Mesenchymal stem cell (in vitro differentiated cells and primary cell): ENCODE measurements at regions not wholly inside any gene's neighbourhood (a gene's known extent, or its start where the extent isn't known, plus 50 kb on each side); places are given as distances from the start of the nearest gene placed in this dataset.

Source experiments
- DNase-seq: peaks from one replicate; pipeline ENCODE4 v3.0.0-alpha.2; 2013
- H2AFZ ChIP-seq: one replicate; pipeline ENCODE4 v1.6.1; 2013; ENCODE audit warnings: low read depth, mild to moderate bottlenecking, control low read depth, inconsistent platforms, low read length, moderate library complexity
- H2AK5ac ChIP-seq: 2 replicates; pipeline ENCODE4 v1.6.1; 2013; ENCODE audit warnings: low read length, moderate library complexity, mild to moderate bottlenecking, inconsistent platforms; ENCODE audit not compliant: severe bottlenecking
- H2BK120ac ChIP-seq: one replicate; pipeline ENCODE4 v1.6.1; 2013; ENCODE audit warnings: low read depth, mild to moderate bottlenecking, inconsistent platforms, low read length, moderate library complexity
- H2BK12ac ChIP-seq, 2 experiments: one replicate each; pipeline ENCODE4 v1.6.1; 2013; ENCODE audit warnings: inconsistent platforms in 2 of 2, low read length in 2 of 2, mild to moderate bottlenecking in 2 of 2, moderate library complexity in 2 of 2, control low read depth in 1 of 2
- H2BK15ac ChIP-seq: one replicate; pipeline ENCODE4 v1.6.1; 2013; ENCODE audit warnings: mild to moderate bottlenecking, low read depth, inconsistent platforms; ENCODE audit not compliant: poor library complexity, severe bottlenecking
- H2BK5ac ChIP-seq: 2 replicates; pipeline ENCODE4 v1.6.1; 2013; ENCODE audit warnings: low read depth, mild to moderate bottlenecking, low read length, control low read depth, inconsistent platforms; ENCODE audit not compliant: poor library complexity, severe bottlenecking
- H3K14ac ChIP-seq, 2 experiments: one replicate each; pipeline ENCODE4 v1.6.1; 2013; ENCODE audit warnings: inconsistent platforms in 2 of 2, low read length in 2 of 2, control low read depth in 1 of 2, mild to moderate bottlenecking in 1 of 2, moderate library complexity in 1 of 2
- H3K18ac ChIP-seq, 2 experiments: one replicate each; pipeline ENCODE4 v1.6.1; 2013; ENCODE audit warnings: inconsistent platforms in 2 of 2, low read length in 2 of 2, control low read depth in 1 of 2, low read depth in 1 of 2, mild to moderate bottlenecking in 1 of 2
- H3K23ac ChIP-seq, 2 experiments: one replicate each; pipeline ENCODE4 v1.6.1; 2013; ENCODE audit warnings: inconsistent platforms in 2 of 2, low read length in 2 of 2, mild to moderate bottlenecking in 2 of 2, moderate library complexity in 2 of 2, control low read depth in 1 of 2
- H3K27ac ChIP-seq: 2 replicates; pipeline ENCODE4 v1.5.1; 2013; ENCODE audit warnings: mild to moderate bottlenecking, moderate library complexity, low read length, control low read depth, inconsistent platforms; ENCODE audit not compliant: poor library complexity, severe bottlenecking
- H3K27me3 ChIP-seq, 2 experiments: 2 replicates each; pipeline versions ENCODE4 v1.6.1 to v1.7.0; 2013; ENCODE audit warnings: low read length in 2 of 2, mild to moderate bottlenecking in 2 of 2, moderate library complexity in 2 of 2, control low read depth in 1 of 2, inconsistent platforms in 1 of 2; ENCODE audit not compliant: control insufficient read depth in 1 of 2, insufficient read depth in 1 of 2
- H3K36me3 ChIP-seq, 2 experiments: 2 replicates each; pipeline versions ENCODE4 v1.6.1 to v1.7.0; 2013; ENCODE audit warnings: low read length in 2 of 2, control low read depth in 1 of 2, inconsistent platforms in 1 of 2, low read depth in 1 of 2, mild to moderate bottlenecking in 1 of 2; ENCODE audit not compliant: insufficient read depth in 2 of 2, control insufficient read depth in 1 of 2
- H3K4ac ChIP-seq, 2 experiments: one replicate each; pipeline ENCODE4 v1.6.1; 2013; ENCODE audit warnings: inconsistent platforms in 2 of 2, low read length in 2 of 2, mild to moderate bottlenecking in 2 of 2, moderate library complexity in 2 of 2, control low read depth in 1 of 2, low read depth in 1 of 2
- H3K4me1 ChIP-seq: 2 replicates; pipeline ENCODE4 v1.6.1; 2013; ENCODE audit warnings: low read depth, low read length, control low read depth; ENCODE audit not compliant: control insufficient read depth, insufficient read depth
- H3K4me2 ChIP-seq: 2 replicates; pipeline ENCODE4 v1.6.1; 2013; ENCODE audit warnings: low read length, mild to moderate bottlenecking, inconsistent platforms; ENCODE audit not compliant: poor library complexity, severe bottlenecking
- H3K4me3 ChIP-seq, 2 experiments: 2 replicates each; pipeline versions ENCODE4 v1.5.1 to v1.7.0; 2013; ENCODE audit warnings: low read length in 2 of 2, mild to moderate bottlenecking in 2 of 2, control low read depth in 1 of 2, low read depth in 1 of 2; ENCODE audit not compliant: insufficient read depth in 1 of 2
- H3K79me1 ChIP-seq: replicated peaks from 2 replicates; pipeline ENCODE4 v1.6.1; 2013; ENCODE audit warnings: mild to moderate bottlenecking, control low read depth, low read length, inconsistent platforms; ENCODE audit not compliant: poor library complexity, severe bottlenecking
- H3K9ac ChIP-seq: 2 replicates; pipeline ENCODE4 v1.7.0; 2013; ENCODE audit warnings: mild to moderate bottlenecking, low read length, moderate library complexity
- H3K9me3 ChIP-seq: 2 replicates; pipeline ENCODE4 v1.7.0; 2013; ENCODE audit warnings: mild to moderate bottlenecking, low read length; ENCODE audit not compliant: control insufficient read depth
- H4K8ac ChIP-seq: one replicate; pipeline ENCODE4 v1.6.1; 2013; ENCODE audit warnings: inconsistent platforms, mild to moderate bottlenecking, low read length, moderate library complexity
- H4K91ac ChIP-seq: one replicate; pipeline ENCODE4 v1.6.1; 2013; ENCODE audit warnings: mild to moderate bottlenecking, low read length, inconsistent platforms
- WGBS: methylation state at CpG from one replicate; pipeline ENCODE4 v1.1.7; 2013; ENCODE audit warnings: mixed read lengths; 5-methylcytosine and 5-hydroxymethylcytosine counted together

DNA sequence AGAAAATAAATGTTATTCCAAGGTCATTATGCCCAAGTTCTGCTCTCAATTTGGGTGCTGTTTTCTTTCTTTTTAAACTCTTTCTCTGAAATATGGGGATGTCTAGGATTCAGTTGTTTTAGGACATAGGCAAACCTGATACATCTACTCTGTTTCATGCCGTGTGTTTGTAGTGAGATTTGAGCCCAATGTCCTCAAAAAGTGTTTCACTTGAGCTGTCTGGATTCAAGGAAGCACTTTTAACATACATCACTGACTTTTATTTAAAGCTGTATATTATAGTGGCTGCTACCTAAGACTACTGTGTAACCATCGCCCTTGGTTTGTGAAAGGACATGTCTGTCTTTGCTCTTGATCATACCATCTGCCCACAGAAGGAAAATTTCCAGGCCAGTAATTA lies 709.3 kb upstream of the STXBP6 start:
- no peak overlapping the region for H2BK15ac ChIP-seq
- H4K91ac ChIP-seq = no peak overlapping the region
- no peak overlapping the region for H2BK12ac ChIP-seq
- H3K9ac ChIP-seq = no peak overlapping the region
- H4K8ac ChIP-seq = no peak overlapping the region
- DNase-seq = no peak
- WGBS = 71% methylated on average over 1 of the region's 2 CpGs
- no peak overlapping the region for H3K4ac ChIP-seq
- no peak overlapping the region for H2BK5ac ChIP-seq
- H3K27me3 ChIP-seq = no peaks in the 10 kb centered on the region
- no peak overlapping the region for H3K18ac ChIP-seq
- H3K4me1 ChIP-seq = no peaks in the 10 kb centered on the region
- H3K9me3 ChIP-seq = no peaks in the 10 kb centered on the region
- H3K4me2 ChIP-seq = no peak overlapping the region
- H3K27ac ChIP-seq = no peak overlapping the region
- H3K79me1 ChIP-seq = no peaks in the 10 kb centered on the region
- no peak overlapping the region for H3K4me3 ChIP-seq
- no peak overlapping the region for H3K14ac ChIP-seq
- H3K36me3 ChIP-seq = no peaks in the 10 kb centered on the region
- no peak overlapping the region for H2AFZ ChIP-seq
- H2BK120ac ChIP-seq = no peak overlapping the region
- no peak overlapping the region for H3K23ac ChIP-seq
- no peak overlapping the region for H2AK5ac ChIP-seq

DNA sequence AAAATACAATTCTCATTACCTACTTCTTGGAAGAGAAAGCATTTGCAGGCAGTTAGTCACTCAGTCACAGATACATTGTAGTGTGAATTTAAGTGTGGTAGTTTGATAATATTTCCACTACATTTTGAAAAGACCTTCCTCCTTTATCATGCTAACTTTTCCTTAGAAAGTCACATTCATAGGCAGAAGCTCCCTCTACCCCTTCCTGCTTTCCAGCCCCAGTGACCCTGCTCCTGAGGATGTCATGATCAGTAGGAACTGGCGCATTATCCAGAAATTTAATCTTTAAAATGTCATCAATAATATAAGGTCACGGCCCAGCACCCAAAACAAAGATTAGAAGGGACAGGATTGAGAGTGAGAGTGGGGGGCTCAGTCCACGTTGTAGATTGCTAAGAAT lies 707.4 kb upstream of the STXBP6 start:
- Histone ChIP-seq H3K18ac (no peak overlapping the region), H4K8ac (no peak overlapping the region), H3K4me3 (no peak overlapping the region), H2BK15ac (no peak overlapping the region), H4K91ac (no peak overlapping the region), H3K36me3 (no peaks in the 10 kb centered on the region), H3K9me3 (no peaks in the 10 kb centered on the region), H3K79me1 (no peaks in the 10 kb centered on the region), H2BK5ac (no peak overlapping the region), H3K4me2 (no peak overlapping the region), H2AK5ac (no peak overlapping the region), H3K23ac (no peak overlapping the region), H2AFZ (no peak overlapping the region), H3K9ac (no peak overlapping the region), H3K27ac (no peak overlapping the region), H3K27me3 (no peaks in the 10 kb centered on the region), H3K4ac (no peak overlapping the region), H2BK120ac (no peak overlapping the region), H3K4me1 (no peaks in the 10 kb centered on the region), H2BK12ac (no peak overlapping the region), H3K14ac (no peak overlapping the region)
- 34% methylated on average over 2 of the region's 3 CpGs for WGBS
- DNase-seq = no peak

DNA sequence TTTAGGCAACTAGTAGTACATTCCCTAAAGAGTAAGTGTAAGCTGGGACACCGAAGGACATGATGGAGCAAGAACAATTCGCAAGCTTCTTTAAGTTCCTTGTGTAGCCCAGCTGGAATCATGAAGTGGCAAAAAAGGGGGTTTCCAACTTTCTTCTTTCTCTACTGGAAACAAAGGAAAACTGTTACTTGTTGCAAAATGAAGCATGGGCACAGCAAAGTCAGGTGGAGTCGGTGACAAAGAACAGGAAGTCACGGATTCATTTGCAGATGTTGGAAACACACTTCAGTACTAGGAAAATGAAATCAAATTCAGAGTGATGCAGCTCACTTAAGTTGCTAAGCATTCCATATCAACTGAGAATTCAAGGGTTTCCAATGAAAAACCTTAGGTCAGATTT lies 706.9 kb upstream of the STXBP6 start:
- H3K4ac ChIP-seq = no peak overlapping the region
- H2BK15ac ChIP-seq = no peak overlapping the region
- H2BK5ac ChIP-seq = no peak overlapping the region
- H3K27me3 ChIP-seq = no peaks in the 10 kb centered on the region
- no peak for DNase-seq
- WGBS = 55% methylated on average over 4 of the region's 4 CpGs
- no peaks in the 10 kb centered on the region for H3K36me3 ChIP-seq
- no peak overlapping the region for H3K9ac ChIP-seq
- no peak overlapping the region for H2BK120ac ChIP-seq
- no peak overlapping the region for H3K4me3 ChIP-seq
- no peak overlapping the region for H3K27ac ChIP-seq
- H3K79me1 ChIP-seq = no peaks in the 10 kb centered on the region
- no peak overlapping the region for H2AFZ ChIP-seq
- no peak overlapping the region for H2BK12ac ChIP-seq
- no peaks in the 10 kb centered on the region for H3K4me1 ChIP-seq
- H3K9me3 ChIP-seq = no peaks in the 10 kb centered on the region
- no peak overlapping the region for H3K18ac ChIP-seq
- no peak overlapping the region for H2AK5ac ChIP-seq
- no peak overlapping the region for H3K23ac ChIP-seq
- H3K14ac ChIP-seq = no peak overlapping the region
- no peak overlapping the region for H3K4me2 ChIP-seq
- no peak overlapping the region for H4K8ac ChIP-seq
- no peak overlapping the region for H4K91ac ChIP-seq

DNA sequence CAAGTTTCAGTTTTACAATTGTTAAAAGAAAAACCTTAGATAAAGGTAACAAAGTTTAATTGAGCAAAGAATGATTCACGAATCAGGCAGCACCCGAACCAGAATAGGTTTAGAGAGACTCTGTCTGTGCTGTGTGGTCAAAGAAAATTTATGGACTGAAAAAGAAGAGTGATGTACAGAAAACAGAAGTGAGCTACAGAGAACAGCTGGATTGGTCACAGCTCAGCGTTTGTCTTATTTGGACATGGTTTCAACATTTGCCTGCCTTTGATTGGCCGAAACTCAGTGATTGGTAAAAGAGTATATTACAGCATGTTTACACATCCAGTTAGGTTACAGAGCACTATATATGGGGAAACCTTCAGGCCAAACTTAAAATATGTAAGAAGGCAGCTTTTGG lies 703.2 kb upstream of the STXBP6 start:
- Histone ChIP-seq H3K23ac (no peak overlapping the region), H2BK12ac (no peak overlapping the region), H3K4me3 (no peak overlapping the region), H2BK120ac (no peak overlapping the region), H4K91ac (no peak overlapping the region), H3K4me2 (no peak overlapping the region), H3K36me3 (no peaks in the 10 kb centered on the region), H3K14ac (no peak overlapping the region), H2AK5ac (no peak overlapping the region), H3K27me3 (no peaks in the 10 kb centered on the region), H3K27ac (no peak overlapping the region), H2AFZ (no peak overlapping the region), H2BK5ac (no peak overlapping the region), H3K79me1 (no peaks in the 10 kb centered on the region), H3K4ac (no peak overlapping the region), H3K9ac (no peak overlapping the region), H2BK15ac (no peak overlapping the region), H3K9me3 (peaks cover 3% of the 10 kb centered on the region), H3K18ac (no peak overlapping the region), H4K8ac (no peak overlapping the region), H3K4me1 (no peaks in the 10 kb centered on the region)
- WGBS = 80% methylated on average over 4 of the region's 4 CpGs
- DNase-seq = no peak
